Peyer's patch (tissue), 4 donors: ENCODE measurements at regions not wholly inside any gene's neighbourhood (a gene's known extent, or its start where the extent isn't known, plus 50 kb on each side); places are given as distances from the start of the nearest gene placed in this dataset.

ENCODE experiments used
- DNase-seq, 3 donors: peaks; one replicate each; pipeline ENCODE4 v3.0.0-alpha.2; 2017 to 2019
- H3K27ac ChIP-seq, 4 donors: fragments of 200-600 bp; sonication (generic); one replicate each; pipeline ENCODE4 v1.5.1; 2016 to 2019
- H3K27me3 ChIP-seq, 2 donors: fragments of 200-600 bp; sonication (generic); one replicate each; pipeline ENCODE4 v1.5.1; 2019
- H3K36me3 ChIP-seq, 3 donors: fragments of 200-600 bp; sonication (generic); one replicate each; pipeline ENCODE4 v1.5.1; 2016 to 2019
- H3K4me1 ChIP-seq, 4 donors: fragments of 200-600 bp; sonication (generic); one replicate each; pipeline ENCODE4 v1.5.1; 2016 to 2019
- H3K4me3 ChIP-seq, 4 donors: fragments of 200-600 bp; sonication (generic); 1 replicate in 3 of 4; 2 replicates in 1 of 4; pipeline ENCODE4 v1.5.1; 2016 to 2019; ENCODE audit warnings: mild to moderate bottlenecking in 1 of 4
- H3K9me3 ChIP-seq, 4 donors: fragments of 200-600 bp; sonication (generic); one replicate each; pipeline ENCODE4 v1.5.1; 2016 to 2019; ENCODE audit warnings: mild to moderate bottlenecking in 1 of 4
- CTCF ChIP-seq, 6 experiments: fragments of 450-650 bp in 4 of 6; fragments of 200-600 bp in 2 of 6; sonication (generic) in 1 of 6; IDR thresholded peaks; one replicate each; pipeline ENCODE4 v1.5.1; 2017 to 2019; ENCODE audit warnings: antibody characterized with exemption in 6 of 6, mild to moderate bottlenecking in 3 of 6, moderate library complexity in 1 of 6
- POLR2A ChIP-seq, 2 donors: fragments of 450-650 bp; IDR thresholded peaks; one replicate each; pipeline ENCODE4 v1.5.1; 2017; ENCODE audit warnings: antibody characterized with exemption in 2 of 2, mild to moderate bottlenecking in 2 of 2, moderate library complexity in 2 of 2

- DNase-seq: no peak
- H3K9me3 ChIP-seq: no peaks in the 10 kb centered on the region
- TF ChIP-seq CTCF (IDR thresholded peaks at IDR 0.05) (no peak), POLR2A (IDR thresholded peaks at IDR 0.05) (no peak)
- no peak overlapping the region for H3K27ac ChIP-seq
- H3K27me3 ChIP-seq: no peaks in the 10 kb centered on the region
- H3K4me1 ChIP-seq: no peaks in the 10 kb centered on the region
- H3K36me3 ChIP-seq: no peaks in the 10 kb centered on the region
- H3K4me3 ChIP-seq: no peak overlapping the region
Observed at GRCh38 chrX:39161611-39162255, 360.5 kb downstream of the MID1IP1 start.

- Histone ChIP-seq H3K9me3 (no peaks in the 10 kb centered on the region), H3K27me3 (no peaks in the 10 kb centered on the region), H3K27ac (no peak overlapping the region), H3K4me3 (peak overlapping the region in 1 of 4 donors; percentile 13), H3K4me1 (no peaks in the 10 kb centered on the region), H3K36me3 (no peaks in the 10 kb centered on the region)
- peak in 2 of 3 donors; percentile 67 to 70 for DNase-seq
- peak in 2 of 6 experiments; percentile 11 to 21 for TF ChIP-seq CTCF (IDR thresholded peaks at IDR 0.05)
- TF ChIP-seq POLR2A (IDR thresholded peaks at IDR 0.05): no peak
Observed at GRCh38 chrX:39162322-39162735, 361.1 kb downstream of the MID1IP1 start.

- H3K36me3 ChIP-seq: no peaks in the 10 kb centered on the region
- DNase-seq: no peak
- no peak overlapping the region for H3K4me3 ChIP-seq
- TF ChIP-seq CTCF (IDR thresholded peaks at IDR 0.05) (no peak), POLR2A (IDR thresholded peaks at IDR 0.05) (no peak)
- H3K27ac ChIP-seq: no peak overlapping the region
- no peaks in the 10 kb centered on the region for H3K4me1 ChIP-seq
- H3K9me3 ChIP-seq: no peaks in the 10 kb centered on the region
- H3K27me3 ChIP-seq: no peaks in the 10 kb centered on the region
Observed at GRCh38 chrX:39163581-39164126, 362.4 kb downstream of the MID1IP1 start.

GRCh38 chrX:39164212-39164611 is 363.0 kb downstream of the MID1IP1 start:
- no peak overlapping the region for H3K4me3 ChIP-seq
- DNase-seq: no peak
- TF ChIP-seq CTCF (IDR thresholded peaks at IDR 0.05) (no peak), POLR2A (IDR thresholded peaks at IDR 0.05) (no peak)
- H3K9me3 ChIP-seq: no peaks in the 10 kb centered on the region
- no peaks in the 10 kb centered on the region for H3K27me3 ChIP-seq
- H3K36me3 ChIP-seq: no peaks in the 10 kb centered on the region
- no peaks in the 10 kb centered on the region for H3K4me1 ChIP-seq
- H3K27ac ChIP-seq: no peak overlapping the region

- no peak for DNase-seq
- TF ChIP-seq CTCF (IDR thresholded peaks at IDR 0.05): no peak
- no peak for TF ChIP-seq POLR2A (IDR thresholded peaks at IDR 0.05)
- H3K9me3 ChIP-seq: no peaks in the 10 kb centered on the region
- no peaks in the 10 kb centered on the region for H3K27me3 ChIP-seq
- no peaks in the 10 kb centered on the region for H3K36me3 ChIP-seq
- H3K4me1 ChIP-seq: no peaks in the 10 kb centered on the region
- no peak overlapping the region for H3K27ac ChIP-seq
- H3K4me3 ChIP-seq: no peak overlapping the region
Observed at GRCh38 chrX:39165185-39165584, 363.9 kb downstream of the MID1IP1 start.
